ENCODE measurements at regions not wholly inside any gene's neighbourhood (a gene's known extent, or its start where the extent isn't known, plus 50 kb on each side); places are given as distances from the start of the nearest gene placed in this dataset.
A peak's percentile ranks its signal among the peaks of the same experiment; 100 is the strongest.

GRCh38 chr14:101412739-101413138 lies 148.6 kb upstream of the DIO3 start (continued):
- TF ChIP-seq DNMT3B (CRISPR knock-in tag; conservative IDR thresholded peaks at IDR 0.05) (no peak), FOXA1 (IDR thresholded peaks at IDR 0.05) (0 out of 2 replicates have a peak, but pooled peaks have one; percentile 50), FOXA1 (CRISPR knock-in tag; IDR thresholded peaks at IDR 0.05) (peak; percentile 89), KDM1A (CRISPR knock-in tag; IDR thresholded peaks at IDR 0.05) (0 out of 2 replicates have a peak, but pooled peaks have one; percentile 39), FOXP4 (CRISPR knock-in tag; IDR thresholded peaks at IDR 0.05) (peak; percentile 67), TBX2 (CRISPR knock-in tag; IDR thresholded peaks at IDR 0.05; ENCODE audit: borderline replicate concordance) (peak; percentile 96), KMT2B (CRISPR knock-in tag; IDR thresholded peaks at IDR 0.05) (no peak), KIAA2018 (CRISPR knock-in tag; IDR thresholded peaks at IDR 0.05; ENCODE audit: borderline replicate concordance) (no peak), TEAD3 (CRISPR knock-in tag; optimal IDR thresholded peaks at IDR 0.05; ENCODE audit: borderline replicate concordance) (peak; percentile 84), ZNF687 (CRISPR knock-in tag; IDR thresholded peaks at IDR 0.05) (no peak), ZNF160 (CRISPR knock-in tag; IDR thresholded peaks at IDR 0.05) (no peak), MEIS2 (CRISPR knock-in tag; IDR thresholded peaks at IDR 0.05) (0 out of 2 replicates have a peak, but pooled peaks have one; percentile 44), KDM4B (CRISPR knock-in tag; IDR thresholded peaks at IDR 0.05) (0 out of 2 replicates have a peak, but pooled peaks have one; percentile 32)
- TF ChIP-seq, protein P1, sequence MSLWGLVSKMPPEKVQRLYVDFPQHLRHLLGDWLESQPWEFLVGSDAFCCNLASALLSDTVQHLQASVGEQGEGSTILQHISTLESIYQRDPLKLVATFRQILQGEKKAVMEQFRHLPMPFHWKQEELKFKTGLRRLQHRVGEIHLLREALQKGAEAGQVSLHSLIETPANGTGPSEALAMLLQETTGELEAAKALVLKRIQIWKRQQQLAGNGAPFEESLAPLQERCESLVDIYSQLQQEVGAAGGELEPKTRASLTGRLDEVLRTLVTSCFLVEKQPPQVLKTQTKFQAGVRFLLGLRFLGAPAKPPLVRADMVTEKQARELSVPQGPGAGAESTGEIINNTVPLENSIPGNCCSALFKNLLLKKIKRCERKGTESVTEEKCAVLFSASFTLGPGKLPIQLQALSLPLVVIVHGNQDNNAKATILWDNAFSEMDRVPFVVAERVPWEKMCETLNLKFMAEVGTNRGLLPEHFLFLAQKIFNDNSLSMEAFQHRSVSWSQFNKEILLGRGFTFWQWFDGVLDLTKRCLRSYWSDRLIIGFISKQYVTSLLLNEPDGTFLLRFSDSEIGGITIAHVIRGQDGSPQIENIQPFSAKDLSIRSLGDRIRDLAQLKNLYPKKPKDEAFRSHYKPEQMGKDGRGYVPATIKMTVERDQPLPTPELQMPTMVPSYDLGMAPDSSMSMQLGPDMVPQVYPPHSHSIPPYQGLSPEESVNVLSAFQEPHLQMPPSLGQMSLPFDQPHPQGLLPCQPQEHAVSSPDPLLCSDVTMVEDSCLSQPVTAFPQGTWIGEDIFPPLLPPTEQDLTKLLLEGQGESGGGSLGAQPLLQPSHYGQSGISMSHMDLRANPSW (CRISPR knock-in tag; IDR thresholded peaks at IDR 0.05; ENCODE audit: borderline replicate concordance), result no peak
